ENCODE measurements at regions not wholly inside any gene's neighbourhood (a gene's known extent, or its start where the extent isn't known, plus 50 kb on each side); places are given as distances from the start of the nearest gene placed in this dataset.

DNA sequence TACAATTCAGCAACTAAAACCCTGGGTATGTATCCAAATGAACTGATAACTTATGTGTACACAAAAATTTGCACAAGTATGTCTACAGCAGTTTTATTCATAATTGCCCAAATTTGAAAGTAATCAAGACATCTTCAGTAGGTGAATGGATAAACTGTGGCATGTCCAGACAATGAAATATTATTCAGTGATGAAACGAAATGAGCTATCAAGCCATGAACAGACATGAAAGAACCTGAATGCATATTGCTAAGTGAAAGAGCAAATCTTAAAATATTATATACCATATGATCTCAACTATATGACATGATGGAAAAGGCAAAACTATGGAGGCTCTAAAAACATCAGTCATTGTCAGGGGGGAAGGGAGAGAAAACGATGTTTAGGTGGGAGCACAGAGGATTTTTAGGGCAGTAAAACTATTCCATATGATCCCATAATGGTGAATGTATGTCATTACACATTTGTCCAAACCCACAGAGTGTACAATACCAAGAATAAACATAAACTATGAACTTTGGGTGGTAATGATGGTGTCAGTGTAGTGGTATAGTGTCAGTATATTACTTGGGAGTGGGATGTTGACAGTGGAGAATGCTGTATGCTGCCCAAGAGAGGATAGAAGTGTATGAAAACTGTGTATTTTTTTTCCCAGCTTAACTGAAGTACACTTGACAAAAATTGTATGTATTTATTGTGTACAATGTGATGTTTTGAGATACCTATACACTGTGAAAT, 92.8 kb upstream of the PPP2R5A start:
- DNase-seq: no peak

DNA sequence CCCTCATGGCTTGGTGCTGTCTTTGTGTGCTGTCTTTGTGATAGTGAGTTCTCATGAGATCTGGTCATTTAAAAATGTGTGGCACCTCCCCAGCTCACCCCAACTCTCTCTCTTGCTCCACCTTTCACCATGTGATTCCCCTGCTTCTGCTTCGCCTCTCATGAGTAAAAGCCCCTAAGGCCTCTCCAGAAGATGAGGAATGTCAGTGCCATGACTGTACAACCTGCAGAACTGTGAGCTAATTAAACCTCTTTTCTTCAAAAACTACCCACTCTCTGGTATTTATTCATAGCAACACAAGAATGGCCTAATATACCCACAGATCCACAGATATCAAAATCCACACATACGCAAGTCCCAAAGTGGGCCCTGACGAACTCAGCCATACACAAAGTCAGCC, 88.9 kb upstream of the PPP2R5A start:
- no peak for DNase-seq

DNA sequence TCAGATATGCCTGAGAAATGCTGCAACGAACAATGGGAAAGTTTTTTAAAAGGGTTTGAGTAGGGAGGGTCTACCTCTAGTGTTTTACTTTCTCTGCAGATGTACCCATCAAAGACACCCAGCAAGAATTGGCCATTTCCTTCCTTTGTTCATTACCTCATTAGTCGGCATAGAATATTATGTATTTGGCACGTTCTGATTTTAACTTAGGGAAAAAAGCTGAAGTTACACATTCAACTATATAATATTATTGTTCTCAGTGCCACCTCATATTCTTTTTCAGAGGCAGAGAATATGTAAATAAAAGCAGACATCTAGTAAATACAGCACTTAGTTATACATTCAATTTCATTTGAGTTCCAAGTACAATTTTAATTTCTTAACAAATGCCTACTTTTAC, 83.7 kb upstream of the PPP2R5A start:
- DNase-seq: no peak

DNA sequence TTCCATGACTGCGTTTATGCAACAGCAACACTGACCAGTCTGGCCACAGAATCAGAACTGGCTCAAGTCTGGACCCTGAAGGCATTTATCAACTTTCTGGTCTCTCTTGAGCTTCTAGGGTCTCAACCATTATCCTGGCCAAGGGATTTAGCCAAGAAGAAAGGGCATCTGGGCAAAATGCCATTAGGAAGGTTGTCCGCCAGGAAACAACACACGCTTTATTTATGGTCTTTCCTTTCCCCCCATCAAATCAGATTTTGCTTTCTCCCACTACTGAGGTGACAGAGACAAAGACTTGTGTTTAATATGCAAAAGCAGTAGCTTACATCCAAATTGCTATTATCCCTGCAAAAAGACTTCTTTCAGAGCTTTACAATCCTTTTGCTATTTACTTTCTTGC, 81.6 kb upstream of the PPP2R5A start:
- DNase-seq: no peak

DNA sequence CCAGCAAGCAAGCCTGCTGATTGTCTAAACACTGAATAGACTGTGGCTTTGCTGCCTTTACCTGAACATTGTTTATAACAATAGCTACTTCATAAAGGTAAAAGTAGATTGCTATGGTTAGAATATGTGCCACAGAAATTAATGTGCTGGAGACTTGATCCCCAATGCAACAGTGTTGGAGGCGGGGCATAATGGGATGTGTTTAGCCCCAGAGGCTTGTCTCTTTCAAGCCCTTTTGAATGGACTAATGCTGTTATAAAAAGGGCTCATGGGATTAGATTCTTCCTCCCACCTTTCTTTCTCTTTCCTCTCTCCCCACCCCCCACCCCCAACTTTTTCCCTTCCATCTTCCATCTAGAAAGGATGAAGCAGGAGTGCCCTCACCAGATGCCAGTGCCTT, 80.2 kb upstream of the PPP2R5A start:
- DNase-seq: no peak

DNA sequence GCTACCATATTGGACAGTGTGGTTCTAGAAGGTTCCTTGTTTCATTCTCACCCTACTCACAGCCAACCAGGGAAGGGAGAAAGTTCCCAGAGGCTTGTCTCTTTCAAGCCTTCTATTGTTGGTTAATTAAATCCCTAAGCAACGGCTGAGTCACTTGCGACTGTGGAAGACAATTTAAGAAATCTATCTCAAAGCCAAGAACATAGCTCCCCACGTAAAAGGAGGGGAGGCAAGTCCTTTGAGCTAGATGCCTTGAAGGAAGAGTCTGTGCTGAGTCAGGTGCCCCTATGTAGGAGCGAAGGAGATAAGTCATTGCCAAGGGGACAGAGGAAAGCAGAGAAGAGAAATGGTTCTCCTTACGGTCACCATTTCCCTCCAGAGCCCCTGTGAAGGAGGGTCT, 79.4 kb upstream of the PPP2R5A start:
- DNase-seq: no peak

DNA sequence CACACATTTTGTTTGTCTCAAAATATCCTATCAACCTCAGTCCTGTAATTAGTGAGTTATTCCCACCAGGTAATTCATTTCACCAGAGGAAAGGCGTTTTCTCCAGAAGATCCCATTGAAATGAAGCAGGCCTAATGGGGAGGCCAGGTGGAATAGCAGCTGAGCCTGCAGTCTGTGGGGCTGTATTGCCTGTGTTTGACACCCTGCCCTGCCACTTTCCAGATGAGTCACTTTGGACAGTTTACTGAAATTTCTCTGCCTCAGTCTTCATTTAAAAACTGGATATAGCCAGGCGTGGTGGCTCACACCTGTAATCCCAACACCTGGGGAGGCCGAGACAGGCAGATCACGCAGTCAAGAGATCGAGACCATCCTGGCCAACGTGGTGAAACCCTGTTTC, 78.1 kb upstream of the PPP2R5A start:
- no peak for DNase-seq

DNA sequence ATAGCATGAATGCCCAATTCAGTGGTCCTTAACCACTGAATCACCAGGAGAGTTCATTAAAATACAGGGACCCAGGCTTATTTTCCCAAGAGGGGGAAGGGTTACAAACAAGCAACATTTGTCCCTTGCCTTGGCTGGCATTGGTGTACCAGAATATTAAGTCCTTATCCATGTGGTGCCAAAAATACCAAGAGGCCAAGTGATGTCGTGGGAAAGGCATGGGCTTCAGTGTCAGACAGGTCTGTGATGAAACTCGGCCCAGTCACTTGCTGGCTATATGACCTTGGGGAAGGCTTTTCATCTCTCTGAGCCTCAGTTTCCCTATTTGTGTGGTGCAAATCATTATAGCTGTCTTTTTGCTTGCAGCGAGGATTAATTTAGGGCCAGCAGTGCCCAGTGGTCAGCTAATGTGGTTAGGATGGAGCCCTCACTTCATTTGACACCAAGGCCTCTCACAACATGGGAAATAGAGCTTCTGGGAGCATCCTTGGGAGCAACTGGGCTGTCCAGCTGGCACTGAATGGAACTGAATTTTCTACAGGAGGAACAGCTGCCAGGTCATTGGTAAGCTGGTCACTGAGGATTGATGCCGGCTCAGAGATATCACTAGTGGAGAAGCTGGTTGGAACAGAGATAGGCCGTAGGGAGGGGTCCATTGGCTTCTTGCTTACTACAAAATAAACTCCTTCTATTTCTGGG, 77.2 kb upstream of the PPP2R5A start:
- DNase-seq: no peak

DNA sequence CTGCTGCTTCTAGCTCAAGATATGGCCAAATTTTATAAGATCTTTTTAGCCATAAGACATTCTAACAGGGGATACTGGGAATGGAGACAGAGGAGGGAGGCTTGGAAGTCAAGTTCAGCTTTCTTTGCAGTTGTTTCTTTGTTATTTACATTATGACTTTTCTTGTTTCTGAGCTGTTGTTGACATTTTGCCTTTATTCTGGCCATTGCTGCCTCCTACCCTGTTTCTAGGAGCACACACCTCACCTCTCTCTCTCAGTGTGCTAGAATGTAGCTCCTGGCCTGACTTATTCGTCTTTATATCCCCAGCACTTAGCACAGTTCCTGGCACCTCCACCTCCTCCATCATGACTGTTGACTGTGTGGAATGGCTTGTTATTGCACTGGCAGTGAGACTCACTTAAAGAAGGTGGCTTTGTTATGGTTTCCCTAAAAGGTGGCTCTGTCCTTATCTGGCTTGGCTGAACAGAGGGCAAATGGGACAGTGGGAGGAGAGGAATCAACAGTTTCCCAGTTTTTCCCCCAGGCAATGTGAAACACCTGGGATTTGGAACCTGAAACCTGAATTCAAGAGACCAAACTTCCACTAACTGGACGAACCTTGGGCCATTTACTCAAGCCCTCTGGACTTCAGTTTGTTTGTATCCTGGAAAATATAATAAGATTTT, 76.1 kb upstream of the PPP2R5A start:
- no peak for DNase-seq

DNA sequence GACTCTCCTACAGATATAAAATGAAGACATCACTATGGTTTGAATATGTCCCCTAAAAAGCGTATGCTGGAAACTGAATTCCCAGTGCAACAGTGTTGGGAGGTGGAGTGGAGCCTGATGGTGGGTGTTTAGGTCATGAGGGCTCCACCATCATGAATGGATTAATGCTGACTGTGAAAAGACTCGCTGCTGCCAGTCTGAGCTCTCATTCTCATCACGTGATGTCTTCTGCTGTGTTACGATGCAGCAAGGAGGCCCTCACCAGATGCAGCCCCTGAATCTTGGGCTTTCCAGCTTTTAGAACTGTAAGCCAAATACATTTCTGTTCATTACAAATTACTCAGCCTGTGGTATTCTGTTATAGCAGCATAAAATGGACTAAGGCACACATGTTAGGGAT, 73.8 kb upstream of the PPP2R5A start:
- no peak for DNase-seq

DNA sequence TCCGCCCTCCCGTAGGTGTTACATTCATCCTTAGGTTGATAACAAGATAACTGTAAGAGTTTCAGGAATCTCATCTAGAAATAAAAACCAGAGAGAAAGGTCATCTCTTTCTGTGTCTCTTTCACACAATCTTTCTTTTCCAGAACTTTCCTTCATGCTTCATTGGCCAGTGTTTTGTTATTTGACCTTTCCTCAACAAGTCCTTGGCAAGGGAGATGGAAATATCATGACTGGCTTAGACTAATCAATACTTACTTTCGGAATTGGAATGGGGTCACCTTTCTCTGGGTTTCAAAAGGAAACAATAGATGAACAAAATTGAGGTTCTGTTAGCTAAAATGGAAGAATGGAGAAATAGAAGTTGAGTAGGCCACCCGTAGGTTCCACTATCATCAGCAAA, 72.9 kb upstream of the PPP2R5A start:
- DNase-seq: no peak

DNA sequence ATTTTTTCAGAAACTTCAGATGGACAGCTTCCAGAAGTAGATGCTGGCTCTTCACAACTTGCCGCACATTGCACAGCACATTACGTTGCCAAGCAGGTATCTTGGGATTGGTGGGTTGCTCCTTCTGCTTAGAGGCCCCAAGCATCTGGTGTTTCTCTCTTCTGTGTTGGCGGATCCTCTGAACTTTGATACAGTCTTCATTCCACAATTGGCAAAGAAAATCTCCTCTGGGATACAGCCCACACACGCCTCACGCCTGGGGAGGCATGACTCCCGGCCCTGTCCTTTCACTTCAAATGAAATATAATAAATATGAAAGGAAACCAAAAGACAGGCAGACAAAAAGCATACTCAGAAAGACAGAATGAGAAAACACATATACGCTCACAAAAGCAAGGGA, 72.3 kb upstream of the PPP2R5A start:
- no peak for DNase-seq

DNA sequence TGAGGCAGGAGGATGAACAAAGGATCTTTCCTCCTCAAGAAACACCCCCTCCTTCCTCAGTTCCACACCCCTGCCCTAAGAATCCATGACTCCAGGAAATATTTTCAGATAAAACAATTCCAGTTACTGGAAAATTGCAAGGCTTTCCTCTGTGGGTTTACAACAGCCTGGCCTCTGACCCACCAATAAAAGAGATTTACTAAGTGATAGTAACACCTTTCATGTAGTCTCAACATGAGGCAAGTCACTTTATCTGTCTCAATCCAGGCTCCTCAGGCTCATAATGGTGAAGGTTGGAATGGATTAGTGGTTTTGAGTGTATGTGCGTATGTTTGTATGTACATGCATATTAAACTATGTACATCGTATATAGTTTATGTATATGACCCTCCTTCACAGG, 71.4 kb upstream of the PPP2R5A start:
- DNase-seq: no peak

DNA sequence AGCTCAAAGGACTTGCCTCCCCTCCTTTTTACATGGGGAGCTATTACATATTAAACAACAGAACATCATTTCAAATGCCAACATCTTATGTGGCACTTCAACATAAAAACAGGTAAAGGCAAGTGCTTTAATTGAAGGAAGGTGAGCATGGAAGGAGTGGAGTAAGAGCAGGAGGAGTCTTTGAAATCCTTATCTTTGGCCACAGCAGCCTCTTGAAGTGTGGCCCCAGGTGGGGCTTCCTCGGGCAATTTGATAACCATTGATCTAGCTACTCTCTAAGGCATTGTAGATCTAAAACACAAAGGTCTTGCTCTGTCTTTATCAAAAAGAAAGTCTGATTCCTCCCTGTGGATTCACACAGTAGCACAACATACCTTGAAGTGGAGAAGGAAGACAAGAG, 70.9 kb upstream of the PPP2R5A start:
- DNase-seq: no peak

DNA sequence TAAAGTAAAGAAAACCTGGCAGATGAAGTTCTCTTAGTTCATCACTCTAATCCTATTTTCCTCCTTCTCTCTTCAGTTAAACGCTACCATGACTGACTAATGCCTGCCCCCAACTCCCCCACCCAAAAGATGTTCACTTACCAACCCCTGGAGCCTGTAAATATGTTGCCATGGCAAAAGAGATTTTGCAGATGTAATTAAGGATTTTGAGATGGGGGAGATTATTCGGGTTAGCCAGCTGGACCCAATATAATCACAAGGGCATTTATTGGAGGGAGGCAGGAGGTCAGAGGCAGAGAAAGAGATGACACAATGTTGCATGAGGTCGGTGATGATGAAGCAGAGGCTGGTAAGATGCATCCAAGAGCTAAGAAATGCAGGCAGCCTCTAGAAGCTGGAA, 69.3 kb upstream of the PPP2R5A start:
- DNase-seq: no peak

DNA sequence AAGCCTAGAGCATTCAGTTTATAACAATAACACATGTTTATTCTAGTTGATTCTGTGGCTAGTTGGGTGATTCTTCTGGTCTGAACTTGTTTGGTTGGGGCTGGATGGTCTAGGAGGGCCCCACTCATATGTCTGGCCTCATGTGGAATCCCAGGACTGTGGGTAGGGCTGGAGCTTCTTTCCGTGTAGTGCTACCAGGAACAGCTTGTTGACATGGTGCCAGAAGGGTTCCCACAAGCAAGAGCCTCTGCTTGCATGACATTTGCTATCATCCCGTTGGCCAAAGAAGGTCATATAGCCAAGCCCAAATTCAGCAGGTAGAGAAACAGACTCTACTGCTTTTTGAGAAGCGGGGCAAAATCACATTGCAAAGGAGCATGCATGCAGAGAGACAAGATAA, 67.6 kb upstream of the PPP2R5A start:
- DNase-seq: no peak

DNA sequence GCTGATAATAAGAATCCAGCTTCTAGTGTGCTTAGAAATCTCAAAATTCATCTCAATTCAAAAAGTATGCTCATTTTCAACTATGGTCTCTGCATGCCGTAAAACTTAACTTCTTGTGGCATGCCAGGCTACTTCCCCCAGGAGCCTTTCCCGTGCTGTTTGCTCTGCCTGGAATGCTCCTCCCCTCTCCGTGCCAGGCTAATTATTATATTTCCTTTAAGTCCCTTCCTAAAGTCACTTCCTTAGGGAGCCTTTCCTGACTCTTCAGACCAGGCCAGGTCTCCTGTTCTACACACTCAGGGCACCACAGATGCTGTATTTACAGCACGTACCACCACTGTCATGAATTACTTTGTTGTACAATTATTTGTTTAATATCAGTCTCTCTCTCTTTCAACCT, 67.1 kb upstream of the PPP2R5A start:
- no peak for DNase-seq

DNA sequence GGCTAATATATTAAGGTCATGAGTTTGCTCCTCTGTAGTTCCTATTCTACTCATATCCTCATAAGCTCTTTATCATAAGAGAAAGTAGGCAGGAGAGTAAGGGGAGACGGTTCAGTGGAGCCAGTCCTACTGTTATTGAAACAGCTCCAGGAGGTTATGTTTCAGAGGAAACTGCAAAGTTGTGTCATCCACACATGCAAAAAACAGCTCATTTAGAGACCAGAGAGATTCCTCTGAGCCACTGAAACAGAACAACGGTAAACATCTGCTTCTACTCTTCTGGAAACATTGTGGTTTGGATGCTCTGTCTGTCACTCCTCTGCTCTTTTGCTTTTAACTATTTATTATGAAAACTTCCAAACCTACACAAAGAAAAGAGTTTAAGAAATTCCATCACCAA, 66.3 kb upstream of the PPP2R5A start:
- no peak for DNase-seq

DNA sequence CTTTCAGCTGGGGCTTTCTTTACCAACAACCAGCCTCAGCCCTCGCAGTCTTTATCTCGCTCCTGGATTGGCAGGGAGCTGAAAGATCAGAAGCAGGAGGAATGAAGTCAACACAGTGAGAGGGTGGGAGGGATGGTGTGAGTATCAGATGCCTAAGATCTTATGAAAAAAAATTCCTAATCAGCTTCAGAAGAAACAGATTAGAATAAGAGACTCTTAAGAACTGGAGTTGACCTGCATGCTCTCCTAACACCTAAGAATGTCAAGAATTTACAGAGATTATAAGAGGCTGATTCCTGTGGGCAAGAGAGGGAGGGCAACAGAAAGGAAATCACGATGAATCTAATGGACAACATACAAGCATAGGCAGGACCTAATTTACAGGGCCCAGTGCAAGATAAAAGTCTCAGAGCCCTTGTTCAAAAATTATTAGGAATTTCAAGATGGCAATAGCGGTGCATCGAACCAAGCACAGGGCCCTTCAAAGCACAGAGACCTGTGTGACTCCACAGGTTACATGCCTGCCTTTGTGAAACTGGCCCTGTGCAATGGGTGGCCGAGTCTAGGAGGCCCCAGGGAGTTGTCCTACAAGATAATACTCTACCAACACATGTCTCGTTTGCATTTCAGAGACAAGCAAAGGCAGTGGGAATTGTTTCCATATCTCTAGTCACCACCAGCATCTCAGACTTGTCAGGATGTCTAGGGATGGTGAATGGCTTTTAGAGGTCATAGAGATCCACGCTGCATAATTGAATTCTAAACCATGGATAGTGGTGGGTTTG, 65.3 kb upstream of the PPP2R5A start:
- DNase-seq: no peak

DNA sequence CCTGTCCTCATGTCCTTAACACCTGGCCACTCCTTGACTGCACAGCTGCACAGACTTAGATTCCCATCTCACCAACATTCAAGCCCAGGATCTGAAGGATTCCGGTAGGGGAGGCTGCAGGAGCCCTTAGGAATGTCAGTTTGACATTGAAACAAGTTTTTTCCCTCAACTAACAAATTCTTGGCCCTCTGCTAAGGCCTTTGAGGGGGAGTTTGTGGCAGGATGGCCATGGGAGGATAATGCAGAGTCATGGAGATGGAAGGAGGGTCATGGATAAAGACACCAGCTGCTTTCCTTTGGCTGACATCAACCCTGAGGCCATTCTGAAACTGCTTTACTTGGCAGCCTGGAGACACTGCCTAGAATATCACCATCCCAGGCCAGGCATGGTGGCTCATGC, 63.4 kb upstream of the PPP2R5A start:
- no peak for DNase-seq

DNA sequence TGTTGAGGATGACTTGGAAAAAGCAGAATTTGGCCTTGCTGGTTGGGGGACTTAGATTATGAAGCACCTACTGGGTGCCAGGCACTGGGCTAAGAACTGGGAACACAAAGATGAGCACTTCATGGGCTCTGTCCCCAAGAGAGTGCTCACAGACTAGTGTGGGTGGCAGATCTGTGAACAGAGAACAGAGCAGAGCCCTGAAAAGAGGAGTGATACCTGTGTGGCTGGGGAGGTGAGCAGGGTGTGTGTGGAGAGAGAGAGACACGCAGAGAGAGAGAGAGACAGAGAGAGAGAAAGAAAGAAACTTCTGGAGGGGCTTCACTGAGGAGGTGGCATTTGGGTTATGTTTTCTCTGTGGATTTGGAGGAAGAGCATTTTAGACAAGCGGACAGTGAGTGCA, 61.1 kb upstream of the PPP2R5A start:
- no peak for DNase-seq

DNA sequence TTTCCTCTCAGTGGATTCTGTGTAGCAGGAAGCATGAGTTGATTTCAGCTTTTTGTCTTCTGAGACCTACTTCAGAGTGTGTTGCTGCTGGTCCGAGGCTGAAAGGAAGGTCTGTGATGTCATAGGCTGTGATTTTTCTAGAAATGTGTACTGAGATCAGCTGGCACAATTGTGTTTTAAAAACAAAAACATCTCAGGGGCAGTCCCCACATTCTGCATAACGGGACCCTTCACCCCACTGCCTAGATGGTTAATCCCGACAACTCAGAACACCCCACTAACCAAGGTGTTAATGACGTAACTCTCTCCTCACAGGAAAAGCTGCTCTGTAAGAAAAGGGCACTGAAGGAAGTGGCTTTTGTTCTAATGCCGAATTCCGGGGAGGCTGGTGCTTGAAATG, 59.8 kb upstream of the PPP2R5A start:
- no peak for DNase-seq

DNA sequence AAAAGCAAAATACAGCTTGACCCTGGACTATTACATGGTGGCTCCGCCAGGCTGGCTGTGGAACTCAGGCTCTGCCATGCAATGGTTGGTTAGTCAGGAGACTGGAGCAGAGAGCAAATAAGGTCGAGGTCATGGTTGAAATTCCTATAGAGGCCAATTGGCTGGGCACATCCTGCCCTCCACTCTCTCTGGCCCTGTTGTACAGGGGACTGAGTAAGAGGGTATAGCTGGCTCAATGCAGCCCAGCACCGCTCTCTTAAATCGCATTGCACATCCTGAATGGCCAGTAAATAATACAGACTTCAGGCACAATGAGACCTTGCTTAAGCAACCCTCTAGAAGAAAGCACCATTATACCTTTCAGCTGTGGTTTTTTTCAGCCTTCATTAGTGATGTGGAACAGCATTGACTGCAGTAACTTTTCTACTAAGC, 59.3 kb upstream of the PPP2R5A start:
- DNase-seq: no peak

DNA sequence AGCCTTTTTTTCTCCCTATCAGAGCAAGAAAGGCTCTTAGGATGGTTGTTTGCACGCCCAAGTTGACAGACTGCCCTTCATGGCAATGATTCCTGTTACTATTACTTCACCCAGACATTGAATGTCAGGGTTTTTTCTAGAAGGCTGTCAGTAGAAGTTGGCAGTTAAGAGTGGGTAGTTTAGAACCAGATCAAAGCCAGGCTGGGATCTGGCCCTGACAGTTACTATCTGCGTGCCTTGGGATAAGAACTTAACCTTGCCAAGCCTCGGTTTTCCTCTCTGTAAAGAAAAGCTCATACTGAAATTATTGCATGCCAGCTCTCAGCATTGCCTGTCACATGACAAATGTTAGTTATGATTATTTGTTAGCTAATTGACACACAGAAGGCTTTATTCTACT, 58.7 kb upstream of the PPP2R5A start:
- no peak for DNase-seq

All from stimulated activated CD8-positive, alpha-beta memory T cell treated with anti-CD3 and anti-CD28 coated beads, Interleukin-4, amount 100 ng/mL, for 48 hours (primary cell).